ENCODE measurements at regions not wholly inside any gene's neighbourhood (a gene's known extent, or its start where the extent isn't known, plus 50 kb on each side); places are given as distances from the start of the nearest gene placed in this dataset.
"Not testable (repeated sequence)": the region's sequence is repeated elsewhere in the genome, so short reads cannot be mapped to it uniquely, and the experiment has no call there.

- DNase-seq (ENCODE audit: low spot score): not testable (repeated sequence)
Measured at GRCh38 chr22:38375784-38376183, 58.6 kb upstream of the CSNK1E start.

GRCh38 chr22:38375005-38375404, 57.8 kb upstream of the CSNK1E start:
- not testable (repeated sequence) for DNase-seq (ENCODE audit: low spot score)

- not testable (repeated sequence) for DNase-seq (ENCODE audit: low spot score)
Measured at GRCh38 chr22:38374433-38374831, 57.2 kb upstream of the CSNK1E start.

GRCh38 chr22:38373783-38374432, 56.7 kb upstream of the CSNK1E start:
- DNase-seq (ENCODE audit: low spot score): peak; percentile 66

GRCh38 chr22:38372665-38373064, 55.4 kb upstream of the CSNK1E start:
- not testable (repeated sequence) for DNase-seq (ENCODE audit: low spot score)

- DNase-seq (ENCODE audit: low spot score): not testable (repeated sequence)
Measured at GRCh38 chr22:38370490-38370889, 53.3 kb upstream of the CSNK1E start.

- DNase-seq (ENCODE audit: low spot score): not testable (repeated sequence)
Measured at GRCh38 chr22:38369132-38369531, 51.9 kb upstream of the CSNK1E start.
